ENCODE measurements at regions not wholly inside any gene's neighbourhood (a gene's known extent, or its start where the extent isn't known, plus 50 kb on each side); places are given as distances from the start of the nearest gene placed in this dataset.
"Not testable (repeated sequence)": the region's sequence is repeated elsewhere in the genome, so short reads cannot be mapped to it uniquely, and the experiment has no call there.

- no peak for DNase-seq (ENCODE audit: low read depth in 2 of 2)
Measured at GRCh38 chr2:176851889-176852483, 360.6 kb upstream of the HNRNPA3 start.

GRCh38 chr2:176852667-176853066 is 359.9 kb upstream of the HNRNPA3 start:
- peak; percentile 10 to 25 for DNase-seq (ENCODE audit: low read depth in 2 of 2)

GRCh38 chr2:176854062-176854461 is 358.5 kb upstream of the HNRNPA3 start:
- DNase-seq (ENCODE audit: low read depth in 2 of 2), result no peak

GRCh38 chr2:176854878-176855277 is 357.7 kb upstream of the HNRNPA3 start:
- no peak for DNase-seq (ENCODE audit: low read depth in 2 of 2)

- no peak for DNase-seq (ENCODE audit: low read depth in 2 of 2)
Measured at GRCh38 chr2:176856683-176857082, 355.9 kb upstream of the HNRNPA3 start.

- no peak for DNase-seq (ENCODE audit: low read depth in 2 of 2)
Measured at GRCh38 chr2:176865336-176865735, 347.3 kb upstream of the HNRNPA3 start.

- no peak for DNase-seq (ENCODE audit: low read depth in 2 of 2)
Measured at GRCh38 chr2:176872406-176872805, 340.2 kb upstream of the HNRNPA3 start.

GRCh38 chr2:176873403-176873802 is 339.2 kb upstream of the HNRNPA3 start:
- DNase-seq (ENCODE audit: low read depth in 2 of 2), result no peak

- DNase-seq (ENCODE audit: low read depth in 2 of 2), result no peak
Measured at GRCh38 chr2:176876493-176877103, 336.0 kb upstream of the HNRNPA3 start.

- no peak for DNase-seq (ENCODE audit: low read depth in 2 of 2)
Measured at GRCh38 chr2:176879426-176879995, 333.1 kb upstream of the HNRNPA3 start.

GRCh38 chr2:176882045-176882444 is 330.5 kb upstream of the HNRNPA3 start:
- not testable (repeated sequence) for DNase-seq (ENCODE audit: low read depth in 2 of 2)

GRCh38 chr2:176885001-176885643 is 327.5 kb upstream of the HNRNPA3 start:
- DNase-seq (ENCODE audit: low read depth in 2 of 2), result no peak

GRCh38 chr2:176885661-176886060 is 326.9 kb upstream of the HNRNPA3 start:
- no peak for DNase-seq (ENCODE audit: low read depth in 2 of 2)

GRCh38 chr2:176891105-176891504 is 321.5 kb upstream of the HNRNPA3 start:
- DNase-seq (ENCODE audit: low read depth in 2 of 2), result no peak

- DNase-seq (ENCODE audit: low read depth in 2 of 2), result no peak
Measured at GRCh38 chr2:176891857-176892256, 320.7 kb upstream of the HNRNPA3 start.

GRCh38 chr2:176892676-176893226 is 319.8 kb upstream of the HNRNPA3 start:
- no peak for DNase-seq (ENCODE audit: low read depth in 2 of 2)

GRCh38 chr2:176895158-176895557 is 317.4 kb upstream of the HNRNPA3 start:
- DNase-seq (ENCODE audit: low read depth in 2 of 2), result no peak

GRCh38 chr2:176902454-176902853 is 310.1 kb upstream of the HNRNPA3 start:
- DNase-seq (ENCODE audit: low read depth in 2 of 2), result no peak

- not testable (repeated sequence) for DNase-seq (ENCODE audit: low read depth in 2 of 2)
Measured at GRCh38 chr2:176904053-176904452, 308.5 kb upstream of the HNRNPA3 start.

- no peak for DNase-seq (ENCODE audit: low read depth in 2 of 2)
Measured at GRCh38 chr2:176907341-176907740, 305.3 kb upstream of the HNRNPA3 start.

- no peak for DNase-seq (ENCODE audit: low read depth in 2 of 2)
Measured at GRCh38 chr2:176910828-176911227, 301.8 kb upstream of the HNRNPA3 start.

GRCh38 chr2:176913955-176914354 is 298.6 kb upstream of the HNRNPA3 start:
- no peak for DNase-seq (ENCODE audit: low read depth in 2 of 2)

- no peak for DNase-seq (ENCODE audit: low read depth in 2 of 2)
Measured at GRCh38 chr2:176914371-176914770, 298.2 kb upstream of the HNRNPA3 start.
